Inflammatory macrophage treated with lipopolysaccharide for 1 hour (primary cell): ENCODE measurements at regions not wholly inside any gene's neighbourhood (a gene's known extent, or its start where the extent isn't known, plus 50 kb on each side); places are given as distances from the start of the nearest gene placed in this dataset.

Source experiments
- DNase-seq, 2 donors: peaks; one replicate each; pipeline ENCODE4 v3.0.0-alpha.2; 2020 to 2022

DNA sequence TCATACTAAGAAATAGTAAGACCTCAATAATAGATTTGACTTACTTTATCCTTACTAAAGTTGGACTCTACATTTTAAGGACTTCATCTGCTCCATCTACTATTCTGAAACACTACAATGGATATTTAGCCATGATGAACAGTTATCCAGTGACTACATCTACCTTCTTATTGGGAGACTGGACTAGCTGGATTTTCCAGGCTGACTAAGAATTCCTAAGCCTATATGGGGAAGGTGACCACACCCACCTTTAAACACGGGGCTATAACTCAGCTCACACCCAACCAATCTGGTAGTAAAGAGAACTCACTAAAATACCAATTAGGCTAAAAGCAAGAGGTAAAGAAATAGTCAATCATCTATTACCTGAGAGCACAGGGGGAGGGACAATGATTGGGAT, 1438.4 kb downstream of the TECRL start:
- no peak for DNase-seq

DNA sequence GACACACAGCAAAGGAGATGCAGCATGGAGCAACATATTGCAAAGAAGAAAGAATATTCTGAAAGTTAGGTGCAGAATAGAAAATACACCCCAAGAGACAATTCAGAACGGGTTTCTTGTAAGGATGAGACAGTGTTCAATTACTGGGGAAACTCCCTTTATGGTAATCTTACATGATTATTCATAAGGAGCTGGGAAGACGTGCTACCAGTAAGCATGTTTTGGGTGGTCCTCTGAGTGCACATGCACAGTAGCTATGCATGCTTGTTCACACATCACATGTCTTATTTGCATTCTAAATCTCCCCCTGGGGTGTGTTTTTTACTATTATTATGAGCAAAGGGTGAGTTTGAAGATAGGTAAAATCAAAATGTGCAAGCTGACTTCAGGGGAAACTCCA, 1448.8 kb downstream of the TECRL start:
- DNase-seq = no peak

- DNase-seq = no peak
Observed at GRCh38 chr4:62953752-62954151, 1455.5 kb downstream of the TECRL start.

GRCh38 chr4:62952366-62952765, 1456.9 kb downstream of the TECRL start:
- no peak for DNase-seq

- DNase-seq = no peak
Observed at GRCh38 chr4:62948108-62948507, 1461.1 kb downstream of the TECRL start.

DNA sequence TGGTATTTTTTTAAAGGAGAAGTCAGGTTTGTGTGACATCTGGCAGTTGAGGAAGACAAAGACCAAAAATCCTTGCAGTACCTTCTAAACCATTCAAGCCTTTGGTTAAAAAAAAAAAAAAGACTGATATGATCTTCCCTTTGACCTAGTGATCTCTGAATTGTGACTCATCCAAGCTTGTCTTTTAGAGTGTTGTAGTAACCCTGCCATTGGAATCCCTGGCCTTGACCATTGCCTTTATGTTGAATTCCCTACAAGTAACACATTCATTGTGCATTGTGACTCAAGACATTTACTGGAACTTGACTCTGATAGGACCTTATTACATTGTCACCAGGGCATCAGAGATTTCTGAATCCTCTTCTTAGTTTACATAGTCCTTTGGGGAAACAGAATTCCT, 1469.0 kb downstream of the TECRL start:
- no peak for DNase-seq

- DNase-seq = no peak
Observed at GRCh38 chr4:62930884-62931283, 1478.4 kb downstream of the TECRL start.

- no peak for DNase-seq
Observed at GRCh38 chr4:62928483-62928882, 1480.8 kb downstream of the TECRL start.

DNA sequence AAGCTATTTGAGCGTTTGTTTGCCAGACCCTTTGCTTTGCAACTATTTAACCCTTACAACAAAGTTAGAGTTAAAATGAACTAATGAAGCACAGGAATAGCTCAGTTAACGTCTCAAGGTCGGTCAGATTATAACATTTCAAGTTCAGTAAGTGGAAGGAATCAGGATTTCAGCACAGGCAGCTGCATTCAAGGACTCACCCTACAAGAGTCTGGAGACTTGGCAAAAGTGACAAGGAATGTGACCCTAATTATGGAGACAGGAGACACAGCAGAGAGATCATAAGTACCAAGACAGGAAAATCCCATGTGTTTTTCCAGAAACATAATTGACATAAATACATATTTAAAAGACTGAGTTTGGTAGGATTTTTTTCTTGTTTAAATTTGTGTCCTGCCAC, 1481.7 kb downstream of the TECRL start:
- DNase-seq = no peak

DNA sequence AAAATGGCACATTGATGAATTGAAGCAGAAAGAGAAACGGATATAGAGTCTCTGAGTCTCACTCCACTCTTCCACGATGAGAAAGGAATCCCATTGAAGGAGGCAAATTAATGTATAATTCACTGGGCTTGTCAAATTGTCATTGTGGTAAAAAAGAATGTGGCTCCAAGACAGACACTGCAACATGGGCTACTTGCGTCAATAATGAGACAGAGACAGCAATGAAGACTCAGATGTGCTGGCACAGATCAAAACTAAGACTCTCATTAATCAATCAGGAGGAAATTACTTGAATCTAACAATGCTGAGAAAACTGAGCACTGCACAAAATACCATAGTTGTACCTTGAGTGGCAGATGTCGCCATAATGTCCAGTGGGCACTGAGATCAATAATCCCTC, 1485.5 kb downstream of the TECRL start:
- DNase-seq = no peak

DNA sequence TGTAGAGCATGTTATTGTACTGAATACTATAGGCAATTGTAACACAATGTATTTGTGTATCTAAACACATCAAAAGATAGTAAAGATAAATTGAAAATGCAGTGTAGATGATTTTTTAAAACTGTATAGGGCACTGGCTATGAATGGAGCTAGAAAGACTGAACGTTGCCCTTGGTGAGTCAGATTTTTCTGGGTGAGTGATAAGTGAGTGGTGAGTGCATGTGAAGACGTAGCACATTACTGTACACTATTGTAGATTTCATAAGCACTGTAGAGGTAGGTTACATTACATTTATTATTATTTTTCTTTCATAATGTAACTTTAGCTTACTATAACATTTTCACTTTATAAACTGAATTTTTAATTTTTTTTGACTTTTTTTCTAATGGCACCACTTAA, 1491.6 kb downstream of the TECRL start:
- DNase-seq = no peak

GRCh38 chr4:62914758-62915157, 1494.5 kb downstream of the TECRL start:
- no peak for DNase-seq

GRCh38 chr4:62913065-62913464, 1496.2 kb downstream of the TECRL start:
- DNase-seq = no peak

GRCh38 chr4:62912531-62912930, 1496.7 kb downstream of the TECRL start:
- no peak for DNase-seq

DNA sequence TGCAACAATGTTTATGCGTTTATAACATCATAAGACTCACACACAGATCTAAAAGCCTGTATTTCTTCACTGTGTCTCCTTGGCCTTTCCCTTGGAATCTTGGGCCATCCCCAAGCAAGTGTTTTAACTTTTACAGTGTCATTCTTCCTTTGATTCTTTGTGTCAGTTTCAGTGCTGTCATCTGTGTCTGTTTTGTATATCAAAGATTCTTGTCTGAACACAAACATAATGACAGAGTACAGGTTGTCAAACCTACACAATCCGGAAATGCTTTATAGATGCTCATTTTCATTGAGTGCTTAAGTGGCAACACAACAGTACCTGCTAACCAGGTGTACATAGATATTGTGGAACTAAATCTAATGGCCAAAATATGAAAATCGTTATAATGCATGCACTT, 1500.0 kb downstream of the TECRL start:
- no peak for DNase-seq

DNA sequence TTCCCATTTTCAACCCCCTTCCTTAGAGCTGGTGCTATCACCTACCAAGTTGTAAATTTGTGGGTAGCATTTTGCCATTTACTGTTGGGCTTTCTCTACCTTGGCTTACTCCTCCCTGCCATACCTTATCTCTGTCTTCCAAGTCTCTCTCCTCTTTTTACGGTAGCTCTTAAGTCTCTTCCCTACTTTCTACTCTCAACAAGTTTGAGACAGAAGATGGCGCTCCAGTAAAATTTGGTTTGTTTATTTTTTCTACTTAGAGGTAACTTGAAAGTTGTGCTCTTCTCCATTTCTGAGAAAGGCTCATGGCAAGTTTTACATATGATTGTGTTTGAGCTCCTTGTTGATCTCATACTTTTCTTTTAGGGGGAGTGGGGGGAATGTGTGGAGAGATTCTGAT, 1508.1 kb downstream of the TECRL start:
- no peak for DNase-seq

DNA sequence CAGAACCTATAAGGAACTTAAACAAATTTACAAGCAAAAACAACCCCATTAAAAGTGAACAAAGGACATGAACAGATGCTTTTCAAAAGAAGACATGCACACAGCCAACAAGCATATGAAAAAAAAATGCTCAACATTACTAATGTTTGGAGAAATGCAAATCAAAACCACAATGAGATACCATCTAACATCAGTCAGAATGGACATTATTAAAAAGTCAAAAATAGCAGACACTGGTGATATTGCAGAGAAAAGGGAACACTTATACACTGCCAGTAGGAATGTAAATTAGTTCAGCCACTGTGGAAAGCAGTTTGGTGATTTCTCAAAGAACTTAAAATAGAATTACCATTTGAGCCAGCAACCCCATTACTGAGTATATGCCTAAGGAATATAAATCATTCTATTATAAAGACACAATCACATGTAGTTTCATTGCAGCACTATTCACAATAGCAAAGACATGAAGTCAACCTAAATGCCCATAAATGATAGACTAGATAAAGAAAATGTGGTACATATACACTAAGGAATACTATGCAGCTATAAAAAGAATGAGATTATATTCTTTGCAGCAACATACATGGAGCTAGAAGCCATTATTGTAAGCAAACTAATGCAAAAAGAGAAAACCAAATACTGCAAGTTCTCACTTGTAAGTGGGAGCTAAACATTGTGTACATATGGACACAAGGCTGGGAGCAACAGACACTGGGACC, 1509.4 kb downstream of the TECRL start:
- no peak for DNase-seq

DNA sequence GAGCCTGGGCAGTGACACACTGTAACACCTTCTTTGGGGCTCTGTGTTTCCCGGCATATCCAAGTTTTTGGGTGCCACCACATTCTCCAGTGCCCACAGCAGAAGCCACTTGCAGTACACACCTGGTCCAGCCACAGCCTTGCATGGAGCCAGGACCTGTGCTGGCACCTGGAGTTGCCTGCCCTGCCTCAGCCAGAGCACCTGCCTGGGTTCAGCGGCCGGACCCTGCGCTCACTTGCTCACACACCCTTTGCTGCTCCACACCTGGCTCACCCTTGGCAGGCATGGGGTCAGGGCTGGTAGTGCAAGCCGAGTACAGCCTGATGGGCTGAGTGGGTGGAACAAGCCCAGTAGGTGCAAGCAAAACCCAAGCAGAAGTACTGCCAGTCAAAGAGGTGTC, 1511.1 kb downstream of the TECRL start:
- DNase-seq = no peak

- no peak for DNase-seq
Observed at GRCh38 chr4:62896721-62897120, 1512.5 kb downstream of the TECRL start.

DNA sequence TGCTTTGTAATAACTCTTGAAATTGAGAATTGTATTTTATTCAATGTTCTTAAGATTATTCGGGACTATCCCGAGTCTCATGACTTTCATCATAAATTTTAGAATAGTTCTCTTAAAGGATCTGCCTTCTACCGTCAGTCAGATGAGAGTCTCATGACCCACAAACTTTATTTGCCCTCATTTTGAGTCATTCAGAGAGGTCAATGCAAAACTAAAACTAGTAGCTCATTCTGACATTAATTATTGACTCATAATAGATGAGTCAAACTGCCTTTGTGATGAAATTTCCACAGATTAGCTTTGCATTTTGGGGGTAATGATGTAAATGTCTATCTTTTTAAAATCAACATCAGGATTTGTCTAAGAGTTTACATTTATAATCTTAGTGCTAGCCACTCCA, 1527.3 kb downstream of the TECRL start:
- no peak for DNase-seq

DNA sequence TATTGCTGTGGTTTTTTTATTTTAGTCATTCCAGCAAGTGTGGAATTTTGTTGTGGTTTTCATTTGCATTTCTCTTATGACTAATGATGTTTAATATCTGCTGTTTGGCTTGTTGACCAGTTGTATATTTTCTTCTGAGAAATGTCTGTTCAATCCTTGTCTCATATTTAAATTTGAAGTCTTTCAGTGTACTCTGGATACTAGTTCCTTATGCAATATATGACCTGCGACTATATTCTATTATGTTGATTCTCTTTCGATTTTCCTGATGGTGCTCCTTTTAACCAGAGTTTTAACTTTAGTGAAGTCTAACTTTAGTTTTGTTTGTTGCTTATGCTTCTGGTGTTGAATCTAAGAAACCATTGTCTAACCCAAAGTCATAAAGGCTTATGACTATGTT, 1528.0 kb downstream of the TECRL start:
- no peak for DNase-seq

DNA sequence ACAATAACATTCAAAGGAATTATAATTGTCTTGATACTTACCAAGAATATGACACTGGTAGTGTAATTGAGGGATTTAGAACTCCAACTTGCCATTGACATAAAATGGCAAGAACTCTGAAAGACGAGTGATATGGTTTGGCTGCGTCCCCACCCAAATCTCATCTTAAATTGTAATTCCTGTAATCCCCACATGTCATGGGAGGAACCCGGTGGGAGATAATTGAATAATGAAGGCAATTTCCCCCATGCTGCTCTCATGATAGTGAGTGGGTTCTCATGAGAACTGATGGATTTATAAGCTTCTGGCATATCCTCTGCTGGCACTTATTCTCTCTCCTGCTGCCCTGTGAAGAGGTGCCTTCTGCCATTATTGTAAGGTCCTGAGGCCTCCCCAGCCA, 1536.4 kb downstream of the TECRL start:
- no peak for DNase-seq

DNA sequence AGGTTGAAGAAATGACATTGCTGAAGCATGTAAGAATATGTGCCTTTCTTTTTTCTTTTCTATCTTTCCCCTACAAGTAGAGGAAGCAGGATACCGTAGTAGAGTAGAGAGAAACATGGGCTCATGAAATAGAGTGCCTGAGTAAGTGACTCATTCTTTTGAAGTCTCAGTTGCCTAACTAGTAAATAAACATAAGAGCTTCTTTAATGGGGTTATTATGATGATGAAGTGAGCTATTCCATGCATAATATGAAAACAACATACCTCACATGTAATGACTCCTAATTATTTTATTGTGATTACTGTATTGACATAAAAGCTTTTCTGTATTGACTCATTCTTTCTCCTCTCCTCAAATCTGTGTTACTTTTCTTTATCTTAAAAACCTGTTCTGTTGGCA, 1538.2 kb downstream of the TECRL start:
- no peak for DNase-seq

DNA sequence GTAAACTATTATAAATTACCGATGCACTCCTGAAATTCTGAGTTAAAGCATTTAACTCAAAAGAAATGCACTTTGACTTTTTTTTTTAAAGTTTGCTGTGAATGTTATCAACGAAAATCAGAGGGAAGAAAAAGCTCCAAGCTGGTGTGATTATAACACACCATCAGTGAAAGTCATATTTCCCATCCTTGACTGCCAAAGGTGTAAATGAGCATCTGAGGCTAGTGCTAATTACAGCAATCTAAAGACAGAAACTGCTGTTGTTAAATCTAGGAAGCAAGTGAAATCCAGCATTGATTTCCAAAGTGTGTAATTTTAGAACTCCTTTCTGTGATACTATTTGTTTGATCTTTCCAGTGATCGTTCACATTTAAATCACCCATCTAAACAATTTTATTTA, 1538.8 kb downstream of the TECRL start:
- DNase-seq = no peak

DNA sequence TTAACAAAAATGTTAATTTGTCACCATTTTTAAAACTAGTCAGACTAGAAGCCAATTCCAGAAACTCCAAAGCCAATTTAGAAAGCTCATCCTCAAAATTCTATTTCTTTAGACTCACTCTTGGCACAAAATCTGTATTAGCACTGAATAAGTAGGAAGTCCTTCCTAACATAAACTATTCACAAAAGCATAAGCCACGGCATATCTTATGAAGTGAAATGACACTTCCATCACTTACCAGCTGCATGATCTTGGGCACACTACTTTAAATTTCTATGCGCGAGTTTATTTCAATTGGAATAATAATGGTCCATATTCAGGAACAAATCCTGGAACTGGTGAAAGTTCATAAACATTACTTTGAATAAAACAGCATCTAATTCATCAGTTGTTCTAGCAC, 1544.0 kb downstream of the TECRL start:
- DNase-seq = no peak

DNA sequence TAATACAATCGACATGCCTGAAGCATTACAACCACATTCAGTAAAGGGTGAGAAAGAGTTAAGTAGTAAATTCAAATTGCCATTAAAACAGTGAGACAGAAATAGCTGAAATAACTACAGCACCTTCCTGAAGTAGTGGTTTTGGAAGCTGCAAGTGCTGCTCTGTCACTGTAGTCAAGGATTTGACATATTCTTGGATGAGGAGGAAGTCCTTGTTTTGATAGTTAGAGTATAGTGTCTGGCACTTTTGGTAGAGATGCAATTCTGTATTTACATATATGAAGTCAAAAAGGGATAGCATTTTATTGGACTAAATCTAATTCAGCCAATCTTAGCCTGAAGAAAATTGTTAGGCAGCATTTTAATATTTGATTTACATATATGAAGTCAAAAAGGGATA, 1559.6 kb downstream of the TECRL start:
- DNase-seq = no peak
